GM12892 (cell line): ENCODE measurements at regions not wholly inside any gene's neighbourhood (a gene's known extent, or its start where the extent isn't known, plus 50 kb on each side); places are given as distances from the start of the nearest gene placed in this dataset.

ENCODE experiments used
- POLR2AphosphoS5 ChIP-seq: IDR thresholded peaks from 2 replicates; pipeline ENCODE4 v1.6.1; 2011; ENCODE audit warnings: low read depth, low read length, control low read depth
- TAF1 ChIP-seq: IDR thresholded peaks from 2 replicates; pipeline ENCODE4 v1.6.1; 2011; ENCODE audit warnings: low read depth, mild to moderate bottlenecking, control low read depth, low read length, borderline replicate concordance

DNA sequence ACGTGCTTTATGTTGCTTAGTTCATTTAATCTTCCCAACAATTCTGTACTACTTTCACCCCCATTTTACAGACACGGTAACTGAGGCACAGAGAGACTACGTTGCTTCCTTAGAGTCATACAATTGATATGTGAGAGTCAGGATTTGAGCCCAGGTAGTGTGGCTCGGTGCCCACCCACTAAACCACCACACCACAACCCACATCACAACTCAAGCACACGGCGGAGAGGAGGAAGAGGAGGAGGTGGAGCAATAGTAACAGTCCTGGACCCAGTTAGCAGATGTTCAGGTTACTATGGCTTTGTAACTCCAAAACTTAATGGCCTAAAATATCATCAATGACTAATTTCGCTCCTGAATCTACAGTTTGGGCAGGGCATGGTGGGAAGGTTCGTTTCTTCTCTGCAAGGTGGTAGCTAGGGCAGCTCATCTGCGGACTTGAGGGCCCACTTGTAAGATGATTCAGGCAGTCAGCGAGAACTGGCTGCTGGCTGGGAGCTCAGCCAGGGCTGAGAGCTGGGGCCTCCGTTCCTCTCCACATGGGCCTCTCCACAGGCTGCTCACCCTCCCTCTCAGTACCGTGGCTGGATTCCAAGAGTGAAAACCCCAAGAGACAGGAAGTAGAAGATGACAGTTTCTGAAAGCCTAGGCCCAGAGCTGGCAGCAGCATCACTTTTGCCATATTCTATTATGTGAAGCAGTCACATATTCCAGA is 167.1 kb downstream of the ZFP36L2 start:
- TF ChIP-seq POLR2AphosphoS5 (no peak), TAF1 (no peak)
